LHCN-M2 (cell line): ENCODE measurements at regions not wholly inside any gene's neighbourhood (a gene's known extent, or its start where the extent isn't known, plus 50 kb on each side); places are given as distances from the start of the nearest gene placed in this dataset.
"Not testable (repeated sequence)": the region's sequence is repeated elsewhere in the genome, so short reads cannot be mapped to it uniquely, and the experiment has no call there.

Experiments
- DNase-seq: peaks from one replicate; pipeline ENCODE4 v3.0.0-alpha.2; 2012; ENCODE audit warnings: low read depth

- not testable (repeated sequence) for DNase-seq
Observed at GRCh38 chr15:69708436-69709122, 256.0 kb downstream of the RPLP1 start.

GRCh38 chr15:69712991-69713390 is 260.4 kb downstream of the RPLP1 start:
- no peak for DNase-seq

GRCh38 chr15:69713726-69714559 is 261.3 kb downstream of the RPLP1 start:
- no peak for DNase-seq

- DNase-seq: no peak
Observed at GRCh38 chr15:69715210-69715609, 262.6 kb downstream of the RPLP1 start.

- no peak for DNase-seq
Observed at GRCh38 chr15:69718436-69718835, 265.8 kb downstream of the RPLP1 start.

GRCh38 chr15:69718916-69719315 is 266.3 kb downstream of the RPLP1 start:
- DNase-seq: no peak

- no peak for DNase-seq
Observed at GRCh38 chr15:69719527-69720240, 267.1 kb downstream of the RPLP1 start.

- DNase-seq: no peak
Observed at GRCh38 chr15:69720536-69720935, 267.9 kb downstream of the RPLP1 start.

GRCh38 chr15:69722924-69723323 is 270.3 kb downstream of the RPLP1 start:
- no peak for DNase-seq

GRCh38 chr15:69723404-69724096 is 270.9 kb downstream of the RPLP1 start:
- no peak for DNase-seq

GRCh38 chr15:69724333-69724732 is 271.7 kb downstream of the RPLP1 start:
- DNase-seq: no peak

- no peak for DNase-seq
Observed at GRCh38 chr15:69725275-69725674, 272.7 kb downstream of the RPLP1 start.

- DNase-seq: no peak
Observed at GRCh38 chr15:69725957-69726356, 273.3 kb downstream of the RPLP1 start.

GRCh38 chr15:69727121-69727924 is 274.7 kb downstream of the RPLP1 start:
- no peak for DNase-seq

GRCh38 chr15:69729167-69729748 is 276.6 kb downstream of the RPLP1 start:
- no peak for DNase-seq

GRCh38 chr15:69730281-69731080 is 277.9 kb downstream of the RPLP1 start:
- DNase-seq: no peak

- no peak for DNase-seq
Observed at GRCh38 chr15:69731081-69731330, 278.4 kb downstream of the RPLP1 start.

- DNase-seq: no peak
Observed at GRCh38 chr15:69731581-69731980, 279.0 kb downstream of the RPLP1 start.

GRCh38 chr15:69732133-69732532 is 279.5 kb downstream of the RPLP1 start:
- DNase-seq: no peak

- no peak for DNase-seq
Observed at GRCh38 chr15:69734699-69735098, 282.1 kb downstream of the RPLP1 start.
